B cell (primary cell): ENCODE measurements at regions not wholly inside any gene's neighbourhood (a gene's known extent, or its start where the extent isn't known, plus 50 kb on each side); places are given as distances from the start of the nearest gene placed in this dataset.

Experiments used
- EZH2 ChIP-seq: IDR thresholded peaks from 2 replicates; pipeline ENCODE4 v1.6.1; 2012; ENCODE audit warnings: borderline replicate concordance, low read depth, mild to moderate bottlenecking, moderate library complexity, low read length; ENCODE audit not compliant: insufficient read depth, poor library complexity, severe bottlenecking
- TF ChIP-seq, protein P1 (sequence below): fragments of 200-600 bp; IDR thresholded peaks from one replicate; pipeline ENCODE4 v1.8.0; 2022; ENCODE audit warnings: antibody characterized with exemption, mild to moderate bottlenecking

DNA sequence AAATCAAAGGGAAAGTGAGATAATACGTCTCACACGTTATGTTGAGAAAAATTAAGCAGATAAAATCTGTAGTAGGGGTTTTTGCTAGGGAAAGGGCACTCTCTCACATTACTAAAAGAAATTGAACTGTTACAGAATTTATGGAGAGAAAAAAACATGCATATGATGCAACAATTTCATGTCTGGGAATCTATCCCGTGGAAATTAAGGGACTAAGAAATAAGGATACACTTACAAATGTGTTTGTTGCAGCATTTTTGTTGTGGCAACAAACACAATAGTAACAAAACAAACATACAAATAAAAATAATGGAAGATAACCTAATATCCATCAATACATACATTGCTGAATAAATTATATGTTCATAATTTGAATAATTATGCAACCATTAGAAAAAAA lies 96.3 kb upstream of the ZBED5 start:
- TF ChIP-seq, protein P1, sequence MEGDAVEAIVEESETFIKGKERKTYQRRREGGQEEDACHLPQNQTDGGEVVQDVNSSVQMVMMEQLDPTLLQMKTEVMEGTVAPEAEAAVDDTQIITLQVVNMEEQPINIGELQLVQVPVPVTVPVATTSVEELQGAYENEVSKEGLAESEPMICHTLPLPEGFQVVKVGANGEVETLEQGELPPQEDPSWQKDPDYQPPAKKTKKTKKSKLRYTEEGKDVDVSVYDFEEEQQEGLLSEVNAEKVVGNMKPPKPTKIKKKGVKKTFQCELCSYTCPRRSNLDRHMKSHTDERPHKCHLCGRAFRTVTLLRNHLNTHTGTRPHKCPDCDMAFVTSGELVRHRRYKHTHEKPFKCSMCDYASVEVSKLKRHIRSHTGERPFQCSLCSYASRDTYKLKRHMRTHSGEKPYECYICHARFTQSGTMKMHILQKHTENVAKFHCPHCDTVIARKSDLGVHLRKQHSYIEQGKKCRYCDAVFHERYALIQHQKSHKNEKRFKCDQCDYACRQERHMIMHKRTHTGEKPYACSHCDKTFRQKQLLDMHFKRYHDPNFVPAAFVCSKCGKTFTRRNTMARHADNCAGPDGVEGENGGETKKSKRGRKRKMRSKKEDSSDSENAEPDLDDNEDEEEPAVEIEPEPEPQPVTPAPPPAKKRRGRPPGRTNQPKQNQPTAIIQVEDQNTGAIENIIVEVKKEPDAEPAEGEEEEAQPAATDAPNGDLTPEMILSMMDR, result no peak
- no peak for TF ChIP-seq EZH2
